ENCODE measurements at regions not wholly inside any gene's neighbourhood (a gene's known extent, or its start where the extent isn't known, plus 50 kb on each side); places are given as distances from the start of the nearest gene placed in this dataset.

- no peak for TF ChIP-seq CTCF (IDR thresholded peaks at IDR 0.05; ENCODE audit: extremely low read depth, insufficient read depth, missing control alignments)
- DNase-seq (ENCODE audit: low spot score) = no peak
- in situ Hi-C loops (cut with MboI; ENCODE audit: low pct_unique_long_range_greater_than_20kb, low sequenced_read_pairs, unreplicated experiment) = no loop called here
These were observed 514.2 kb upstream of the DIPK2B start for GRCh38 chrX:45714866-45715265.

- in situ Hi-C loops (cut with MboI; ENCODE audit: low pct_unique_long_range_greater_than_20kb, low sequenced_read_pairs, unreplicated experiment) = no loop called here
- no peak for DNase-seq (ENCODE audit: low spot score)
- TF ChIP-seq CTCF (IDR thresholded peaks at IDR 0.05; ENCODE audit: extremely low read depth, insufficient read depth, missing control alignments) = no peak
These were observed 511.4 kb upstream of the DIPK2B start for GRCh38 chrX:45712067-45712466.

GRCh38 chrX:45711231-45711630 lies 510.6 kb upstream of the DIPK2B start:
- no peak for TF ChIP-seq CTCF (IDR thresholded peaks at IDR 0.05; ENCODE audit: extremely low read depth, insufficient read depth, missing control alignments)
- DNase-seq (ENCODE audit: low spot score) = no peak
- in situ Hi-C loops (cut with MboI; ENCODE audit: low pct_unique_long_range_greater_than_20kb, low sequenced_read_pairs, unreplicated experiment) = no loop called here

GRCh38 chrX:45710081-45710801 lies 509.6 kb upstream of the DIPK2B start:
- peak; percentile 30 for DNase-seq (ENCODE audit: low spot score)
- in situ Hi-C loops (cut with MboI; ENCODE audit: low pct_unique_long_range_greater_than_20kb, low sequenced_read_pairs, unreplicated experiment) = no loop called here
- TF ChIP-seq CTCF (IDR thresholded peaks at IDR 0.05; ENCODE audit: extremely low read depth, insufficient read depth, missing control alignments) = no peak

GRCh38 chrX:45709381-45709780 lies 508.7 kb upstream of the DIPK2B start:
- no peak for DNase-seq (ENCODE audit: low spot score)
- in situ Hi-C loops (cut with MboI; ENCODE audit: low pct_unique_long_range_greater_than_20kb, low sequenced_read_pairs, unreplicated experiment) = no loop called here

GRCh38 chrX:45699158-45699557 lies 498.5 kb upstream of the DIPK2B start:
- in situ Hi-C loops (cut with MboI; ENCODE audit: low pct_unique_long_range_greater_than_20kb, low sequenced_read_pairs, unreplicated experiment) = no loop called here
- TF ChIP-seq CTCF (IDR thresholded peaks at IDR 0.05; ENCODE audit: extremely low read depth, insufficient read depth, missing control alignments) = no peak
- DNase-seq (ENCODE audit: low spot score) = no peak

More at GRCh38 chrX:45709381-45709780, 508.7 kb upstream of the DIPK2B start:
- no peak for TF ChIP-seq CTCF (IDR thresholded peaks at IDR 0.05; ENCODE audit: extremely low read depth, insufficient read depth, missing control alignments)
